Activated naive CD4-positive, alpha-beta T cell treated with anti-CD3 and anti-CD28 coated beads, Interleukin-2, amount 50 U/mL, for 24 hours (primary cell): ENCODE measurements at regions not wholly inside any gene's neighbourhood (a gene's known extent, or its start where the extent isn't known, plus 50 kb on each side); places are given as distances from the start of the nearest gene placed in this dataset.

Experiments used
- H3K27ac Mint-ChIP-seq: one replicate; pipeline ENCODE4 v1.8.0; 2021; ENCODE audit warnings: mild to moderate bottlenecking, mixed read lengths
- H3K27me3 Mint-ChIP-seq: one replicate; pipeline ENCODE4 v1.8.0; 2021; ENCODE audit warnings: mixed read lengths
- H3K36me3 Mint-ChIP-seq: one replicate; pipeline ENCODE4 v1.8.0; 2021; ENCODE audit warnings: mixed read lengths
- H3K4me1 Mint-ChIP-seq: one replicate; pipeline ENCODE4 v1.8.0; 2021; ENCODE audit warnings: mixed read lengths
- H3K4me3 Mint-ChIP-seq: one replicate; pipeline ENCODE4 v1.8.0; 2021; ENCODE audit warnings: mild to moderate bottlenecking, mixed read lengths
- H3K9me3 Mint-ChIP-seq: one replicate; pipeline ENCODE4 v1.8.0; 2021; ENCODE audit warnings: mixed read lengths

- Mint-ChIP-seq H3K4me3 (no peak overlapping the region), H3K9me3 (no peaks in the 10 kb centered on the region), H3K4me1 (no peaks in the 10 kb centered on the region), H3K27me3 (peaks cover 17% of the 10 kb centered on the region), H3K36me3 (no peaks in the 10 kb centered on the region), H3K27ac (no peak overlapping the region)
Measured at GRCh38 chr14:56885825-56886224, 75.5 kb upstream of the OTX2 start.

- Mint-ChIP-seq H3K9me3 (no peaks in the 10 kb centered on the region), H3K36me3 (no peaks in the 10 kb centered on the region), H3K27me3 (peaks cover 20% of the 10 kb centered on the region), H3K4me1 (no peaks in the 10 kb centered on the region), H3K4me3 (no peak overlapping the region), H3K27ac (no peak overlapping the region)
Measured at GRCh38 chr14:56884617-56885016, 74.3 kb upstream of the OTX2 start.

GRCh38 chr14:56881181-56881580 lies 70.9 kb upstream of the OTX2 start:
- H3K4me3 Mint-ChIP-seq = no peak overlapping the region
- no peaks in the 10 kb centered on the region for H3K4me1 Mint-ChIP-seq
- no peaks in the 10 kb centered on the region for H3K9me3 Mint-ChIP-seq
- H3K27ac Mint-ChIP-seq = no peak overlapping the region
- H3K27me3 Mint-ChIP-seq = peaks cover 20% of the 10 kb centered on the region
- no peaks in the 10 kb centered on the region for H3K36me3 Mint-ChIP-seq

GRCh38 chr14:56878766-56879165 lies 68.5 kb upstream of the OTX2 start:
- no peak overlapping the region for H3K27ac Mint-ChIP-seq
- H3K27me3 Mint-ChIP-seq = peaks cover 19% of the 10 kb centered on the region
- no peaks in the 10 kb centered on the region for H3K36me3 Mint-ChIP-seq
- H3K4me3 Mint-ChIP-seq = no peak overlapping the region
- no peaks in the 10 kb centered on the region for H3K9me3 Mint-ChIP-seq
- H3K4me1 Mint-ChIP-seq = no peaks in the 10 kb centered on the region

- Mint-ChIP-seq H3K27ac (no peak overlapping the region), H3K4me3 (no peak overlapping the region), H3K36me3 (no peaks in the 10 kb centered on the region), H3K27me3 (peaks cover 22% of the 10 kb centered on the region), H3K4me1 (no peaks in the 10 kb centered on the region), H3K9me3 (no peaks in the 10 kb centered on the region)
Measured at GRCh38 chr14:56875104-56875675, 64.9 kb upstream of the OTX2 start.

GRCh38 chr14:56874375-56874774 lies 64.1 kb upstream of the OTX2 start:
- Mint-ChIP-seq H3K27ac (no peak overlapping the region), H3K9me3 (no peaks in the 10 kb centered on the region), H3K27me3 (peaks cover 23% of the 10 kb centered on the region), H3K4me1 (no peaks in the 10 kb centered on the region), H3K36me3 (no peaks in the 10 kb centered on the region), H3K4me3 (no peak overlapping the region)

- H3K4me3 Mint-ChIP-seq = no peak overlapping the region
- no peaks in the 10 kb centered on the region for H3K9me3 Mint-ChIP-seq
- H3K27me3 Mint-ChIP-seq = peaks cover 16% of the 10 kb centered on the region
- no peak overlapping the region for H3K27ac Mint-ChIP-seq
- no peaks in the 10 kb centered on the region for H3K36me3 Mint-ChIP-seq
- no peaks in the 10 kb centered on the region for H3K4me1 Mint-ChIP-seq
Measured at GRCh38 chr14:56870336-56870735, 60.1 kb upstream of the OTX2 start.

- Mint-ChIP-seq H3K27ac (no peak overlapping the region), H3K4me3 (no peak overlapping the region), H3K9me3 (no peaks in the 10 kb centered on the region), H3K27me3 (peaks cover 16% of the 10 kb centered on the region), H3K36me3 (no peaks in the 10 kb centered on the region), H3K4me1 (no peaks in the 10 kb centered on the region)
Measured at GRCh38 chr14:56868660-56869059, 58.4 kb upstream of the OTX2 start.

GRCh38 chr14:56862836-56863235 lies 52.6 kb upstream of the OTX2 start:
- Mint-ChIP-seq H3K36me3 (no peaks in the 10 kb centered on the region), H3K27me3 (peaks cover 8% of the 10 kb centered on the region), H3K9me3 (no peaks in the 10 kb centered on the region), H3K4me3 (no peak overlapping the region), H3K27ac (no peak overlapping the region), H3K4me1 (no peaks in the 10 kb centered on the region)

GRCh38 chr14:56860441-56860840 lies 50.2 kb upstream of the OTX2 start:
- H3K4me3 Mint-ChIP-seq = no peak overlapping the region
- peaks cover 19% of the 10 kb centered on the region for H3K27me3 Mint-ChIP-seq
- H3K27ac Mint-ChIP-seq = no peak overlapping the region
- no peaks in the 10 kb centered on the region for H3K36me3 Mint-ChIP-seq
- H3K9me3 Mint-ChIP-seq = no peaks in the 10 kb centered on the region
- H3K4me1 Mint-ChIP-seq = no peaks in the 10 kb centered on the region
